ENCODE measurements at regions not wholly inside any gene's neighbourhood (a gene's known extent, or its start where the extent isn't known, plus 50 kb on each side); places are given as distances from the start of the nearest gene placed in this dataset.

GRCh38 chr2:62364791-62365528 is 141.0 kb downstream of the TMEM17 start:
- no peaks in the 10 kb centered on the region for H3K36me3 ChIP-seq (ENCODE audit: insufficient read depth, low read length)
- H3K9me3 Mint-ChIP-seq = no peaks in the 10 kb centered on the region
- peaks cover 0 to 2% of the 10 kb centered on the region in 2 donors for H3K27me3 Mint-ChIP-seq
- H3K4me1 Mint-ChIP-seq = no peaks in the 10 kb centered on the region
- H3K27ac ChIP-seq (ENCODE audit: low read depth, low read length) = no peak overlapping the region
- peaks cover 0 to 3% (median 0%) of the 10 kb centered on the region in 3 donors for H3K36me3 Mint-ChIP-seq
- DNase-seq = no peak
- H3K4me3 Mint-ChIP-seq = no peak overlapping the region
- H3K4me3 ChIP-seq (ENCODE audit: low read length) = no peak overlapping the region
- POLR2A ChIA-PET = no interaction called here
- no peaks in the 10 kb centered on the region for H3K4me1 ChIP-seq (ENCODE audit: insufficient read depth, low read length)
- H3K27ac Mint-ChIP-seq = no peak overlapping the region
- no peaks in the 10 kb centered on the region for H3K9me3 ChIP-seq (ENCODE audit: low read length)
- CTCF ChIA-PET = no interaction called here
- no peaks in the 10 kb centered on the region for H3K27me3 ChIP-seq (ENCODE audit: insufficient read depth, low read length, poor library complexity, severe bottlenecking)

GRCh38 chr2:62363166-62363565 is 142.8 kb downstream of the TMEM17 start:
- POLR2A ChIA-PET = no interaction called here
- Mint-ChIP-seq H3K36me3 (peaks cover 0 to 3% (median 0%) of the 10 kb centered on the region in 3 donors), H3K27ac (no peak overlapping the region), H3K4me1 (no peaks in the 10 kb centered on the region), H3K27me3 (peaks cover 0 to 2% of the 10 kb centered on the region in 2 donors), H3K4me3 (no peak overlapping the region), H3K9me3 (no peaks in the 10 kb centered on the region)
- no peak for DNase-seq
- no peaks in the 10 kb centered on the region for H3K36me3 ChIP-seq (ENCODE audit: insufficient read depth, low read length)
- H3K4me3 ChIP-seq (ENCODE audit: low read length) = no peak overlapping the region
- H3K27ac ChIP-seq (ENCODE audit: low read depth, low read length) = no peak overlapping the region
- no peaks in the 10 kb centered on the region for H3K27me3 ChIP-seq (ENCODE audit: insufficient read depth, low read length, poor library complexity, severe bottlenecking)
- no peaks in the 10 kb centered on the region for H3K4me1 ChIP-seq (ENCODE audit: insufficient read depth, low read length)
- H3K9me3 ChIP-seq (ENCODE audit: low read length) = no peaks in the 10 kb centered on the region
- CTCF ChIA-PET = no interaction called here

GRCh38 chr2:62362561-62362960 is 143.4 kb downstream of the TMEM17 start:
- no peak overlapping the region for H3K27ac ChIP-seq (ENCODE audit: low read depth, low read length)

GRCh38 chr2:62361964-62362363 is 144.0 kb downstream of the TMEM17 start:
- CTCF ChIA-PET = no interaction called here
- peaks cover 0 to 3% (median 0%) of the 10 kb centered on the region in 3 donors for H3K36me3 Mint-ChIP-seq
- H3K27me3 ChIP-seq (ENCODE audit: insufficient read depth, low read length, poor library complexity, severe bottlenecking) = no peaks in the 10 kb centered on the region
- no peak for DNase-seq
- POLR2A ChIA-PET = no interaction called here
- H3K9me3 ChIP-seq (ENCODE audit: low read length) = no peaks in the 10 kb centered on the region
- peaks cover 0 to 2% of the 10 kb centered on the region in 2 donors for H3K27me3 Mint-ChIP-seq
- H3K27ac ChIP-seq (ENCODE audit: low read depth, low read length) = no peak overlapping the region
- H3K4me3 ChIP-seq (ENCODE audit: low read length) = no peak overlapping the region
- H3K4me1 Mint-ChIP-seq = no peaks in the 10 kb centered on the region
- no peaks in the 10 kb centered on the region for H3K4me1 ChIP-seq (ENCODE audit: insufficient read depth, low read length)
- no peak overlapping the region for H3K4me3 Mint-ChIP-seq
- H3K9me3 Mint-ChIP-seq = no peaks in the 10 kb centered on the region
- H3K36me3 ChIP-seq (ENCODE audit: insufficient read depth, low read length) = no peaks in the 10 kb centered on the region
- no peak overlapping the region for H3K27ac Mint-ChIP-seq

More at GRCh38 chr2:62362561-62362960, 143.4 kb downstream of the TMEM17 start:
- Mint-ChIP-seq H3K9me3 (no peaks in the 10 kb centered on the region), H3K36me3 (peaks cover 0 to 3% (median 0%) of the 10 kb centered on the region in 3 donors), H3K27ac (no peak overlapping the region), H3K4me1 (no peaks in the 10 kb centered on the region), H3K4me3 (no peak overlapping the region), H3K27me3 (peaks cover 0 to 2% of the 10 kb centered on the region in 2 donors)
- H3K4me3 ChIP-seq (ENCODE audit: low read length) = no peak overlapping the region
- ChIA-PET POLR2A (no interaction called here), CTCF (no interaction called here)
- no peaks in the 10 kb centered on the region for H3K36me3 ChIP-seq (ENCODE audit: insufficient read depth, low read length)
- no peaks in the 10 kb centered on the region for H3K27me3 ChIP-seq (ENCODE audit: insufficient read depth, low read length, poor library complexity, severe bottlenecking)
- H3K9me3 ChIP-seq (ENCODE audit: low read length) = no peaks in the 10 kb centered on the region
- DNase-seq = no peak
- no peaks in the 10 kb centered on the region for H3K4me1 ChIP-seq (ENCODE audit: insufficient read depth, low read length)

- H3K9me3 ChIP-seq (ENCODE audit: low read length) = no peaks in the 10 kb centered on the region
- Mint-ChIP-seq H3K27ac (no peak overlapping the region), H3K9me3 (peaks cover 5 to 11% (median 8%) of the 10 kb centered on the region in 5 donors), H3K27me3 (no peaks in the 10 kb centered on the region), H3K4me1 (no peaks in the 10 kb centered on the region), H3K4me3 (no peak overlapping the region), H3K36me3 (peaks cover 0 to 13% (median 2%) of the 10 kb centered on the region in 3 donors)
- CTCF ChIA-PET = no interaction called here
- no peak overlapping the region for H3K27ac ChIP-seq (ENCODE audit: low read depth, low read length)
- no peaks in the 10 kb centered on the region for H3K36me3 ChIP-seq (ENCODE audit: insufficient read depth, low read length)
- H3K4me3 ChIP-seq (ENCODE audit: low read length) = no peak overlapping the region
- H3K4me1 ChIP-seq (ENCODE audit: insufficient read depth, low read length) = no peaks in the 10 kb centered on the region
- DNase-seq = no peak
- H3K27me3 ChIP-seq (ENCODE audit: insufficient read depth, low read length, poor library complexity, severe bottlenecking) = no peaks in the 10 kb centered on the region
- POLR2A ChIA-PET = no interaction called here
Measured at GRCh38 chr2:62354771-62355561, 151.0 kb downstream of the TMEM17 start.

- H3K4me3 Mint-ChIP-seq = no peak overlapping the region
- H3K36me3 Mint-ChIP-seq = peaks cover 0 to 13% (median 2%) of the 10 kb centered on the region in 3 donors
- no peaks in the 10 kb centered on the region for H3K36me3 ChIP-seq (ENCODE audit: insufficient read depth, low read length)
- peaks cover 5 to 11% (median 8%) of the 10 kb centered on the region in 5 donors for H3K9me3 Mint-ChIP-seq
- H3K4me1 Mint-ChIP-seq = no peaks in the 10 kb centered on the region
- H3K27ac ChIP-seq (ENCODE audit: low read depth, low read length) = no peak overlapping the region
- peak overlapping the region in 1 of 8 donors; percentile 38 for H3K27ac Mint-ChIP-seq
- DNase-seq = no peak
- POLR2A ChIA-PET = no interaction called here
- no peaks in the 10 kb centered on the region for H3K9me3 ChIP-seq (ENCODE audit: low read length)
- no peaks in the 10 kb centered on the region for H3K27me3 ChIP-seq (ENCODE audit: insufficient read depth, low read length, poor library complexity, severe bottlenecking)
- H3K27me3 Mint-ChIP-seq = no peaks in the 10 kb centered on the region
- H3K4me1 ChIP-seq (ENCODE audit: insufficient read depth, low read length) = no peaks in the 10 kb centered on the region
- H3K4me3 ChIP-seq (ENCODE audit: low read length) = no peak overlapping the region
- CTCF ChIA-PET = no interaction called here
Measured at GRCh38 chr2:62352031-62352430, 154.0 kb downstream of the TMEM17 start.

GRCh38 chr2:62349788-62350187 is 153.9 kb downstream of the B3GNT2 start:
- no peaks in the 10 kb centered on the region for H3K9me3 ChIP-seq (ENCODE audit: low read length)
- H3K4me3 Mint-ChIP-seq = no peak overlapping the region
- no peaks in the 10 kb centered on the region for H3K4me1 Mint-ChIP-seq
- DNase-seq = no peak
- H3K27me3 Mint-ChIP-seq = no peaks in the 10 kb centered on the region
- H3K4me3 ChIP-seq (ENCODE audit: low read length) = no peak overlapping the region
- CTCF ChIA-PET = no interaction called here
- H3K36me3 ChIP-seq (ENCODE audit: insufficient read depth, low read length) = no peaks in the 10 kb centered on the region
- H3K9me3 Mint-ChIP-seq = peaks cover 5 to 11% (median 8%) of the 10 kb centered on the region in 5 donors
- no peak overlapping the region for H3K27ac ChIP-seq (ENCODE audit: low read depth, low read length)
- no peaks in the 10 kb centered on the region for H3K4me1 ChIP-seq (ENCODE audit: insufficient read depth, low read length)
- no peaks in the 10 kb centered on the region for H3K27me3 ChIP-seq (ENCODE audit: insufficient read depth, low read length, poor library complexity, severe bottlenecking)
- H3K27ac Mint-ChIP-seq = peak overlapping the region in 1 of 8 donors; percentile 18
- peaks cover 0 to 13% (median 2%) of the 10 kb centered on the region in 3 donors for H3K36me3 Mint-ChIP-seq
- POLR2A ChIA-PET = no interaction called here

- H3K9me3 Mint-ChIP-seq = peaks cover 5 to 11% (median 8%) of the 10 kb centered on the region in 5 donors
Measured at GRCh38 chr2:62348700-62349099, 152.8 kb downstream of the B3GNT2 start.

More at GRCh38 chr2:62348700-62349099, 152.8 kb downstream of the B3GNT2 start:
- H3K36me3 Mint-ChIP-seq = peaks cover 0 to 13% (median 2%) of the 10 kb centered on the region in 3 donors
- Histone ChIP-seq H3K4me1 (ENCODE audit: insufficient read depth, low read length) (no peaks in the 10 kb centered on the region), H3K27me3 (ENCODE audit: insufficient read depth, low read length, poor library complexity, severe bottlenecking) (no peaks in the 10 kb centered on the region), H3K9me3 (ENCODE audit: low read length) (no peaks in the 10 kb centered on the region), H3K36me3 (ENCODE audit: insufficient read depth, low read length) (no peaks in the 10 kb centered on the region), H3K27ac (ENCODE audit: low read depth, low read length) (no peak overlapping the region), H3K4me3 (ENCODE audit: low read length) (no peak overlapping the region)
- DNase-seq = no peak
- H3K4me1 Mint-ChIP-seq = no peaks in the 10 kb centered on the region
- ChIA-PET POLR2A (no interaction called here), CTCF (no interaction called here)
- H3K4me3 Mint-ChIP-seq = no peak overlapping the region
- no peaks in the 10 kb centered on the region for H3K27me3 Mint-ChIP-seq
- no peak overlapping the region for H3K27ac Mint-ChIP-seq
